GM19467 (cell line): ENCODE measurements at regions not wholly inside any gene's neighbourhood (a gene's known extent, or its start where the extent isn't known, plus 50 kb on each side); places are given as distances from the start of the nearest gene placed in this dataset.
A peak's percentile ranks its signal among the peaks of the same experiment; 100 is the strongest.

Source experiments
- ATAC-seq: cut with Tn5 transposase; IDR thresholded peaks from one replicate; pipeline ENCODE4 v1.9.1; 2021; ENCODE audit warnings: mild to moderate bottlenecking, moderate library complexity; ENCODE audit not compliant: unreplicated experiment

- ATAC-seq, result no peak
Observed at GRCh38 chr5:68352166-68352565, 136.6 kb downstream of the PIK3R1 start.

GRCh38 chr5:68353605-68354004, 138.0 kb downstream of the PIK3R1 start:
- no peak for ATAC-seq

DNA sequence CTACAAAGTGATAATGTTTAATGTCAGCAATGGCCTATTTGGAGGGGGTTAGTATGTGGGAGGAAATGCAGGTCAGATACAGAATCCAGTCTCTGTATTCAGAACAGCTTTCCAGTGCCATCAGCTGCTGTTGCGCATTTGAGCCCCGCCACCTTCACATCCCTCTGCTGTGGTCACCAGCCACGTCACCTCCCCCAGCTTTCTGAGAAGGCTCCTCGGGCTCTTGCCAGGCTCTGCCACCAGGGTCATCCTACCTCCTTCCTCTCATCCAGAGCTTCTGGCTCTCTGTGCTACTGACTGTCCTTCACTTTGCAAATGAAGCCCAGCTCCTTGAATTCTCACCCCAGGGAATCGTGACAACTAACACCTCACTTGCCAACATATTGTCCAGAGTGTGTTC, 138.8 kb downstream of the PIK3R1 start:
- no peak for ATAC-seq

DNA sequence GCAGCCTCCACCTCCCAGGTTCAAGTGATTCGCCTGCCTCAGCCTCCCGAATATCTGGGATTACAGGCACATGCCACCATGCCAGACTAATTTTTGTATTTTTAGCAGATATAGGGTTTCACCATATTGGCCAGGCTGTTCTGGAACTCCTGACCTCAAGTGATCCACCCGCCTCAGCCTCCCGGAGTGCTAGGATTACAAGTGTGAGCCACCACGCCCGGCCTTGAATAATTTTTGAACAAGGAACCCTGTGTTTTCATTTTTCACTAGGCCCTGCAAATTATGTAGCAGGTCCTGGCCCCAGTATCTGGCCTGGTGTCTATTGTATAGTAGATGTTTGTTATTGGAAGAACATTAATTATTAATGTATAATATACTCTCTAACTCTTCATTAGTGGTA, 140.7 kb downstream of the PIK3R1 start:
- ATAC-seq, result no peak

- ATAC-seq, result no peak
Observed at GRCh38 chr5:68356623-68357022, 141.1 kb downstream of the PIK3R1 start.

DNA sequence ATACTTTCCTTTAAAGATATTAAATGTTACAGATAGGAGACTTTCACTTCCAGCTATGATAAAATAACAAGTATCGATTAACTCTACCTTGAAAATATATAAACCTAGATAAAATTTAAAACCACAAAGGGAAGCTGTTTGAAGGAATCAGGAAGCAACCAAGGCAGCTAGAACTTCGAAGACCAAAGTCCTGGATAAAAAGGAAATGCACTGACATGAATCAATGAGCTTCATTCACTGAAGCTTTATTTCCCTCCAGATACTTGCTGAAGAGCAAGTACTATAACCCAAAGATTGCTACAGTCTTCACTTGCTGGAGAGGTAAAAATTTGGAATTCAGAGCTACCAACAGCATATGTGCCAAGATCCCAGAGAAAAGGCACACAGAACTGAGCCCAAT, 144.1 kb downstream of the PIK3R1 start:
- ATAC-seq, result no peak

DNA sequence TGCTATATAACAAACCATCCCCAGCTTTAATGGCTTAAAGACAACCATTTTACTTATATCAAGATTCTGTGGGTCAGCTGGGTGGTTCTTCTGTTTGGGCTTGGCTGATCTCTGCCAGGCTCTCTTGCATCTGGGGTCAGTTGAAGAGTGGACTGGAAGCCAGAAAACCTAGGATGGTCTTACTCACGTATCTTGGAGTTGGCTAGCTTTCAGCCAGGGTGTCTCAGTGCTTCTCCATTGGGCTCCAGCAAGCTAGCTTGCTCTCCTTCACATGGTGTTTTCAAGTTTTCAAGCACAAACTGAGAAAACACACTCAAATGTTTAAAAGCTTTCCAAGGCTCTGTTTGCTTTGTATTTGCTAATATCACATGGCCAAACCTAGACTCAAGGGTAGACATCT, 146.8 kb downstream of the PIK3R1 start:
- ATAC-seq, result no peak

DNA sequence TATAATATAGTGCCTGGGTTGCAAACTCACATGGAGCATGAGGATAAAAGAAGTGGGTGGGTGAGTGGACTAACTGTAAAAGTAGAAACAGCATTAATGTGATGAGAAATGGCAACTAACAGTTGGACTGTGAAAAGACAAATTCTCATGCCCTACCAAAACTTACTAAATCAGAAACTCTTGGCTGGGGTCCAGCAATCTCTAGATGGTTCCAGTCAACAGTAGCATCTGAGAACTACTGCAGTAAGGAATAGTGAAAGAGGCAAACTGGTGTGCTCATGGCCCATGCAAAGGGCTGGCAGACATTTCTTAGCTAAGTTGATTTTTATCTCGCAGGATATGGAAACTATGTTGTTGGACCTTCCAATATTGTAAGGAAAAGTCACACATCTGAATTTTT, 150.3 kb downstream of the PIK3R1 start:
- no peak for ATAC-seq

DNA sequence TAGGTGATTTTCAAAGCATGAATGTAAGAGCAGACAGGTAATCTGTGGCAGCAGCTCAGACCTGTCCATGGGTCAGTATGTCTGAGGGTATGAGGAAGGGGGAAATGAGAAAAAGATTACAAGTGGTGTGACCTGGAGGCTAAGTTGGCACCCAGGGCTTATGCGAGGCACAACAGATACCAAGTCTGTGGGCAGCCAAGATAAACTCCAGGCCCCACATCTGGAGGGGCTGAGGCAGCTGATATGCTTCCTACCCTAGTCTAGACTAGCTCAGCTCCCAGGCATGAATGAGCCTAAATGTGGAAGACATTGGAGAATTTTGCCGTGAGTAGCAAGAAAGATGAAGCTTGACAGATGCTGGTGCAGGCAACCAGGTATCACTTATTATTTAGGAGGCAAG, 151.7 kb downstream of the PIK3R1 start:
- ATAC-seq, result no peak

DNA sequence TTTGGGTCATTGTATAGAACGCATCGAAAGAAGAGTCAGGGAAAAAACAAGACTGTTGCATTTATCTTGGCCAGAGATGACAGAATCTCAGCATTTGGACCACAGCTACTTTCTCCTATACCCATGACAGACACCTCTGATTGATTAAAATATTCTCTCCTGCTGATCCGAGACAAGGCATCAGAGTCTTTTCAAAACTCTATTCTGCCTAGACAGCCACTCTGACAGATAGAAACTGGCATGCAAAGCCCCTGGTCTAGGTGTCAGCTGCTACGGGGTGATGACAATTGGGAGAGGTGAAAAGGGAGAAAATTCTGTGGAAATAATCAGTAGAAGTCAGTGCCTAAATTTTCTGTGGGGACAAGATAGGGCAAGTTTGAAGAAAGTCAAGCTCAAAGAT, 152.2 kb downstream of the PIK3R1 start:
- ATAC-seq, result no peak

- no peak for ATAC-seq
Observed at GRCh38 chr5:68368311-68369022, 152.9 kb downstream of the PIK3R1 start.

DNA sequence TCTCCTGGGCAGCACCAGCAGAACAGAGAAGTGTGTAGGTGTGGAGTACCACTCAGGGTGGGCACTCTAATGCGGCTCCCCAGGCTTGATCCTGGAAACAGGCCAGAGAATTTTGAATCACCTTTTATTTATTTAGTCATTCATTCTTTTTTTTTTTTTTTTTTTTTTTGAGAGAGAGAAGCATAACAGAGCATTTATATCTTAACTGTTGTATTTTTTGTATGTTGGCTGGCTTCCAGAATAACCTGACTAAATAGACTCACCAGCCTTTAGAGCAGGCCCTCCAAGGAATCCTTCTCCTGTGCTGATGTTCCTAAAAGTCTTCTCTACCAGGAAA, 153.4 kb downstream of the PIK3R1 start:
- ATAC-seq, result peak; percentile 8

DNA sequence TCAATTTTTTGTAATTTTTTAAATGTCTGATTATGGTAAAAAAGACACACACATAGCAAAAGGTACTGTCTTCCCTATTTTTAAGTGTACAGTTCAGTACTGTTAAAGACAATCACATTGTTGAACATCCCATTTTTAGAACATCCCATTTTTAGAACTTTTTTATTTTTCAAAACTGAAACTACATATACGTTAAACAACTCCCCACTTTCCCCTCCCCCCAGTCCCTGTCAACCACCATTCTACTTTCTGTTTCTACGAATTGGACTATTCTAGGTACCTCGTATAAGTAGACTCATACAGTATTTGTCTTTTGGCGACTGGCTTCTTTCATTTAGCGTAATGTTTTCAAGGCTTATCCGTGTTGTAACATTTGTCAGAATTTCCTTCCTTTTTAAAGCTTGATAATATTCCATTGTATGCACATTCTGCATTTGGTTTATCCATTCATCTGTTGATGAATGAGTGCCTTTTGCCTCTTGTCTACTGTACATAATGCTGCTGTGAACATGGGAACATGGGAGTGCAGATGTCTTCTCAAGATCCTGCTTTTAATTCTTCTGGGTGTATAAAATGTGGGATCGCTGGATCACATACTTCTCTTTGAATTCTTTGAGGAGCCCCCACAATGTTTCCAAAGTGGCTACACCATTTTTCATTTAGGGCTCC, 154.0 kb downstream of the PIK3R1 start:
- ATAC-seq, result peak; percentile 74

DNA sequence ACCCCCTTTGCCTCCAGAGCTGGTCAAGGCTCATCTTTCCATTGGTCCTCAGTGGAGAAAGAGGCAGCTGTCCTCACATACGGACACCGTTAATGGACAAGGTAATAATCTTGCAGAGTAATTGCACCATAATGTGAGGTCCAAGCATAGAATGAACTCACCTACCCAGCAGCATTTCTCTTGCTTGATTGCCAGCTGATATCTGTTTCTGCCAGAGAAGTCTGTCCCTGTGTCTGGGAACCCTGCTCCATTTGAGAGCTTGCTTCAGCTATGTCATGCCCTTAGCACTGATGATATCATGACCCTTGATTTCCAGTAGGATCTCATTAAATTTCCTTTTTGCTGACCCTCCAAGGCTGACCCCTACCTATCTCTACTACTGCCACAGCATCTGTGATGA, 154.6 kb downstream of the PIK3R1 start:
- ATAC-seq, result no peak

GRCh38 chr5:68371607-68372006, 156.1 kb downstream of the PIK3R1 start:
- ATAC-seq, result no peak

GRCh38 chr5:68372161-68372560, 156.6 kb downstream of the PIK3R1 start:
- no peak for ATAC-seq

DNA sequence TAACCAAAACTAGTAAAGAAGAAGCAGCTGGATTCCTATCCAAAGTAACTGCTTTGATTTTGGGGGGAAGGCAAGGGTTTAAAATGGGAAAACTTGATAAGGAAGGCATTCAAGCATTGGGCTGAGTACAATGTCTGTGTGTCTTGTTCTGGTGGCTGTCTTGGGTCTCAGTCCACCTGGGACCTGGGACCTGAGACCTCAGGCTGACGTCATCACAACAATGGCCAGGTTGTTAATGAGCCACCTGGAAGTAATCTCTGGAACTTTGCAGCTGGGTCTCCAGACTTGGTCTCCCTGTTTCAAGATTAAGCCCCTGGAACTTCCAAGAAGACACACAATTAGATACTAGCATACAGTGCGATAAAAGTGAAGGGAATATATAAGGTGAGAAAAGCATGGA, 157.5 kb downstream of the PIK3R1 start:
- no peak for ATAC-seq

DNA sequence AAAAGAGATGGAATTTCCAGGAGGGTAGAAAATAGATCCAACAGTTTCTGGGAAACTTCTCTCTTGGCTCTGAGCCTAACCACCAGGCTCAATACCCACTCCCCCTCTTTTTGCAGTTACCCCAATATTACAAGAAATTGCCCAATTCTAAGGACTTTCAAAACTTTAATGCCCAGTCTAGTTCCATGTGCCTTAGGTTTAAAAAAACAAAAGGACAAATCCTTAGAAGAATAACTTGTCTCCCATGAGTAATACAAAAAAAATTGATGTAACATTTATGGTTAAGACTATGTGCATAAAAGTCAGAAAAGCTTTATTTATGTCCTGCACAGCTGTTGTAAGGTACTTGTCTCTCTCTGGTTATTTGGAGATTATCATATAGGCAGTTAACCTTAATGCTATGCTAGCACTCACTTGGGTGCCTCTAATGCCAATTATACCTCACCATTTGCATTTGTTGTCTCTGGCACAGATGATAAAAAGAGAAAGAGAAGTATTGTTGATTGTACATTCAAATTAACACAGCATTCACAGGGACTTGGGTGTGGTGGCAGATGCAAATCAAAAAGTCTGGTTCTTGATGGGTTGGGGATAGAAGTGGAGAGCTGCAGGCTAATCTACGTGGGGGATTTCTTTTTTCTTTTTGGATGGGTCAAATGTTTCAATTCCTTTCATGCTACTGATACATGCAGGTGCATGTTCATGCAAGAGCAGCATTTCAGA, 159.4 kb downstream of the PIK3R1 start:
- ATAC-seq, result no peak

DNA sequence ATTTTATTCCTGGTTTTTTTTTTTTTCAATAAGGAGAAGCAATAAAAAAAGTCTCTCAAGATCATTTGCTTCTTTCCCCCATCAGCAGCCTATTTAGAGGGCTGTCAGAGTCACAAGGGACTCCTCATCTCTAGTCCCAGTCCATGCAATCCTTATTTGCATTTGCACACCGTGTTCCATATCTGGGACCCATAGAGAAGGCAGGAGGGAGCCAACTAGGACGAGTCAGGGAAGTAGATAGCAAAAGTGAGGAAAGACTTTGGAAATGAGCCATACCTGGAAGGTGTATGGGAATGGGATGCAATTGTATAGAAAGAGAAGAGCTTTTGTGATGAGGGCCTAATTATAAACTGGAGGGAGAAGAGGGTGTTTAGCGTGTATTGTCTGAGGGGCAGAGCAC, 160.0 kb downstream of the PIK3R1 start:
- no peak for ATAC-seq

- ATAC-seq, result no peak
Observed at GRCh38 chr5:68376935-68377334, 161.4 kb downstream of the PIK3R1 start.

DNA sequence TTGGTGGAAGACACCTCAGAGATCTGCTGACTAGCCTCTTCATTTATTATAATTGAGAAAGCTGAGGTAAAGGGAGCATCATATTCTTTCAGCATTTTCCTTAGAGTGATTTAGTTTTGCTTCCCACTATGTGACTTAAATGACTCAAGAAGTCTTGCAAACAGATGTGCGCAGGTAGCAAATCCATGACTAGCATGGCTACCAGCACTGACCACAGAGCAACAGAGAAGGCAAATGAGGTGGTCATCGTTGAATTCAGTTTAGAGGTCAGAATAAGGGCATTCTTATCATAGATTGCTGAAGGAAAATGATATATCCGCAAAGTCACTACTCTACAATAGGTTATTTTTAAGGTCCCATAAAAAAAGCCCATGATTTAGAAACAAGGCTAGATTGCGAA, 162.2 kb downstream of the PIK3R1 start:
- no peak for ATAC-seq

GRCh38 chr5:68378204-68378820, 162.8 kb downstream of the PIK3R1 start:
- peak; percentile 84 for ATAC-seq
